GM12873 (cell line): ENCODE measurements at regions not wholly inside any gene's neighbourhood (a gene's known extent, or its start where the extent isn't known, plus 50 kb on each side); places are given as distances from the start of the nearest gene placed in this dataset.

ENCODE experiments used
- TF ChIP-seq, protein P1 (sequence below): IDR thresholded peaks from 2 replicates; pipeline ENCODE4 v1.5.1; 2012; ENCODE audit warnings: low read depth, mild to moderate bottlenecking, moderate library complexity, low read length, control low read depth; ENCODE audit not compliant: insufficient read depth; ENCODE audit errors: missing control alignments

DNA sequence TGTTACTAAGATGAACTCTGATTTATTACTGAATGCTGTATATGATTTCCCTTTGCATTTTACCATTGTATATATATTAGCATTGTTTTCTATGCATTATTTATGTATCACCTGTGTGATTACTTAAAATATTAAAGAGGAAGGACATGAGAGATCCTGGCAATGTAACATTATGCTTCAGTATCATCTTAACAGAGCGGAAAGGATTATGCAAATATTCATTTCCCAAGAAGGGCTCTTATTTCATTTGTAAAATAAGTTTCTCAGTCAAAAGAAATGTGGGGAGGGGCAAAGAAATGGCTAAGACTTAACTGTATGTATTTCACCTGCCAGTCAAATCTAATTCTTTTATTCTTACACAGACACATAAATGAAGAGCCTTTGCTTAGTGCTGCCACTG, 654.2 kb upstream of the PKDCC start:
- TF ChIP-seq, protein P1, sequence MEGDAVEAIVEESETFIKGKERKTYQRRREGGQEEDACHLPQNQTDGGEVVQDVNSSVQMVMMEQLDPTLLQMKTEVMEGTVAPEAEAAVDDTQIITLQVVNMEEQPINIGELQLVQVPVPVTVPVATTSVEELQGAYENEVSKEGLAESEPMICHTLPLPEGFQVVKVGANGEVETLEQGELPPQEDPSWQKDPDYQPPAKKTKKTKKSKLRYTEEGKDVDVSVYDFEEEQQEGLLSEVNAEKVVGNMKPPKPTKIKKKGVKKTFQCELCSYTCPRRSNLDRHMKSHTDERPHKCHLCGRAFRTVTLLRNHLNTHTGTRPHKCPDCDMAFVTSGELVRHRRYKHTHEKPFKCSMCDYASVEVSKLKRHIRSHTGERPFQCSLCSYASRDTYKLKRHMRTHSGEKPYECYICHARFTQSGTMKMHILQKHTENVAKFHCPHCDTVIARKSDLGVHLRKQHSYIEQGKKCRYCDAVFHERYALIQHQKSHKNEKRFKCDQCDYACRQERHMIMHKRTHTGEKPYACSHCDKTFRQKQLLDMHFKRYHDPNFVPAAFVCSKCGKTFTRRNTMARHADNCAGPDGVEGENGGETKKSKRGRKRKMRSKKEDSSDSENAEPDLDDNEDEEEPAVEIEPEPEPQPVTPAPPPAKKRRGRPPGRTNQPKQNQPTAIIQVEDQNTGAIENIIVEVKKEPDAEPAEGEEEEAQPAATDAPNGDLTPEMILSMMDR = no peak

DNA sequence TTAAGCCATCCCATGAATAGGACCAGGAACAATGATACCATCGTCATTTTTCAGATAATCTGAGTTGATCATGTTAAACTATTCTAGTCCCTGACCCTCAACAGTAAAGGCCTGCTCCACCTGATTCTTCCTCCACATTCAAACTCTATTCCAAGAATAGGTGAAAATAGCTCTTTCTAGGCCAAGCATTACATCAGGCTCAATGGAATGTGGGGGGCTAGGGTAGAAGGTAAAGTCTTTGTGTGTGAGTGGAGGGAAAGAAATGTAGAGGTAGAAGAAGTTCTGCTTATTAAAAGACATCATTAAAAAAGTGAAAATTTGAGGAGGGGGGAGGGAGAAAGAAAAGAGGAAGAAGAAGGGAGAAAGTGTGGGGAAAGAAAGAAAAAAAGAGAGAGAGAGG, 653.3 kb upstream of the PKDCC start:
- TF ChIP-seq, protein P1 = no peak

DNA sequence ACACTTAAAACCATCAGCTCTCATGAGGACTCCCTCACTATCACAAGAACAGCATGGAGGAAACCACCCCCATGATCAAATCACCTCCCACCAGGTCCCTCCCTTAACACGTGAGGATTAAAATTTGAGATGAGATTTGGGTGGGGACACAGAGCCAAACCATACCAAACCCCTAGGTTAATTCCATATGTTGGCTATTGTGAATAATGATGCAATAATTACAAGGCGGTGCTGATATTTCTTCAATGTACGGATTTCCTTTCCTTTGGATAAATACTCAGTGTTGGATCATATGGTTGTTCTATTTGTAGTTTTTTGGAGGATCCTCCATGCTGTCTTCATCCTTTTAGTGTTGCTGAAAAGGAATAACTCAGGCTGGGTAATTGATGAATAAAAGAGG, 652.1 kb upstream of the PKDCC start:
- TF ChIP-seq, protein P1 = no peak

DNA sequence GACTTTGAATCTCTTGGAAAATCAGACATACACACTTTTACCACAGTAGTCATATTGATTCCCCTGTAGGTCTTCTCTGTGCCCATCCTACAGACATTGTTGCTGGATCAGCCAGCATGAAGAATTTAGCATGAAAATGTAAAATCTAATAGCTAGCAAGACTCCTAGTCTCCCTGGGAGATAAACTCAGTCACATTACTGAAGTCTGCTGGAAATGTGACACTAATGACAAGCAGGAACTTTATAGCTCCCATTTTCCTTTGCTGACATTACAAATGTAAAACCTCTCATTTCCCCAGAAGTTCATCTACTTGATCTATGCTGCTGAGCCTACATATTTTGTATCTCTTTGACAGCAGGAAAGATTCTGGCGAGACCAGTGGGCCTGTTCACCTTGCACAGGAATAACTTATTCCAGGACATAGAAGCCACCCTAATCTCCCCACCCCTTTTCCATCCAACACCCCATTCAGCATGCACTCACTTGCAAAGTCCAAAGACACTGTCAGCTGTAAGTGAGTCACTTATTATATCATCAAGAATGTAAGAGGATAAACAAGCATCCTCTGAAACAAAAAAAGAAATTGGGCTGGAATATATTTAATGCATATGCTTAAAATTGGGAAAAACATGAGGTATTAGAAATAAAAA, 648.3 kb upstream of the PKDCC start:
- TF ChIP-seq, protein P1 = no peak

DNA sequence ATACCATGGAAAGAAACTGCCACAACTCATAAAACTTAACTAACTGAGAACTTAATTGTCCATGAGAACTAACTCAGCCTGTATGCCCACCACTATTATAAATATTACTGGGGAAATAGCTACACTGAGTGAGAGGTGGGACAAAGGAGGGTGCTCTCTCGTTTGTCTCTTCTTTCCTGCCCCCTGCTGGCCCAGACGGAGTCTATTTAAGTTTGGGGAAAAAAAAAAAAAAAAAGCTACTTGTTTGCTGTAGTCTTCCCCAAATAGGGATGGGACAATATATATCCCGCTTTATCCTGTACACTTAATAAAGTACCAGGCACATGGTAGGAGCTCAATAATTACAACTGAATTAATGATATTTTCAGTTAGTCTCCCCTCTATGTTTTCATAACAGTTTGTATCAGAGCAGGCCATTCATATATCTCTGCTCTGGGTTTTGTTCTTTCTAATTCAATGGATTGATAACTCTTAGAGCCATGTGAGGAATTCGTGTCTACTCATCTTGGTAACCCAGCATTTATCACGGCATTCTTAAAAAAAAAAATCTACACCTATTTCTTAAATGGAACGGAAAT, 647.6 kb upstream of the PKDCC start:
- TF ChIP-seq, protein P1 = peak; percentile 30

DNA sequence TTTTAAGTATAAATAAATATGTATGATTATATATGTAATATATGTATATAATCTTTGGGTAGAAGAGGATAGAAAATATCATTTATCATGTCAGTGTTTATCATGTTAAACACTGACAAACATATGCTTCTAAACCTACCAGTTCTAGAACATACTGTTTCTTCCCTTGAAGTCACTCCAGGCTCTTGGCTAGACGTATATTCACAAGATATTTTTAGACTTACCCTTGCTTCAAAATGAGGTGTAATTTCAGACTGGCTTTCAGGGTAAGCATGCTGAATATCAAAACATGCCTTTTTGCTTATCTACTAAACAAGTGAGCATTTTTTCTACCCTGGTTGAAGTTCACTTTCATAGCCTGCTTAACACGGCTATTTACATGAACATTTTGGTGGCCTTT, 642.4 kb upstream of the PKDCC start:
- TF ChIP-seq, protein P1 = no peak

DNA sequence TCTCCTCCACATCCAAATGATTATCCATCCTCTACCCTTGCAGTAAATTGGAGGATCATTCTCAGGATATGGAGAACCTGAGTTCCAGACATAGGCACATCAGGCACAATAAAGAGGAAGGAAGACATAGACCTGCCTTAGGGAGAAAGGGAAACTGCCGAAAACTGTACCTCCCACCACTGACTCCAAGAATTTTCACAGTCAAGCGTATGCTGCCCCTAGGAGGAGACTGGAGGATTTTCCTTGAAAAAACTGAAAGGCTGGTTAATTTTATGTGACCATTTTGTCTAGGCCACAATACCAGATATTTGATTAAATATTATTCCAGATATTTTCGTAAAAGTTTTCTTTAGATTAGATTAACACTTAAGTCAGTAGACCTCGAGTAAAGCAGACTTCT, 638.5 kb upstream of the PKDCC start:
- TF ChIP-seq, protein P1 = no peak
